GM20000 (cell line): ENCODE measurements at regions not wholly inside any gene's neighbourhood (a gene's known extent, or its start where the extent isn't known, plus 50 kb on each side); places are given as distances from the start of the nearest gene placed in this dataset.
"Not testable (repeated sequence)": the region's sequence is repeated elsewhere in the genome, so short reads cannot be mapped to it uniquely, and the experiment has no call there.

Experiments used
- DNase-seq: peaks from one replicate; pipeline ENCODE4 v3.0.0; 2012; ENCODE audit warnings: low spot score
- TF ChIP-seq, protein P1 (sequence below): IDR thresholded peaks from 2 replicates; pipeline ENCODE4 v1.5.1; 2012; ENCODE audit warnings: mild to moderate bottlenecking, control low read depth; ENCODE audit errors: extremely low read depth, missing control alignments

- no peak for DNase-seq
- TF ChIP-seq, protein P1, sequence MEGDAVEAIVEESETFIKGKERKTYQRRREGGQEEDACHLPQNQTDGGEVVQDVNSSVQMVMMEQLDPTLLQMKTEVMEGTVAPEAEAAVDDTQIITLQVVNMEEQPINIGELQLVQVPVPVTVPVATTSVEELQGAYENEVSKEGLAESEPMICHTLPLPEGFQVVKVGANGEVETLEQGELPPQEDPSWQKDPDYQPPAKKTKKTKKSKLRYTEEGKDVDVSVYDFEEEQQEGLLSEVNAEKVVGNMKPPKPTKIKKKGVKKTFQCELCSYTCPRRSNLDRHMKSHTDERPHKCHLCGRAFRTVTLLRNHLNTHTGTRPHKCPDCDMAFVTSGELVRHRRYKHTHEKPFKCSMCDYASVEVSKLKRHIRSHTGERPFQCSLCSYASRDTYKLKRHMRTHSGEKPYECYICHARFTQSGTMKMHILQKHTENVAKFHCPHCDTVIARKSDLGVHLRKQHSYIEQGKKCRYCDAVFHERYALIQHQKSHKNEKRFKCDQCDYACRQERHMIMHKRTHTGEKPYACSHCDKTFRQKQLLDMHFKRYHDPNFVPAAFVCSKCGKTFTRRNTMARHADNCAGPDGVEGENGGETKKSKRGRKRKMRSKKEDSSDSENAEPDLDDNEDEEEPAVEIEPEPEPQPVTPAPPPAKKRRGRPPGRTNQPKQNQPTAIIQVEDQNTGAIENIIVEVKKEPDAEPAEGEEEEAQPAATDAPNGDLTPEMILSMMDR, result no peak
Observed at GRCh38 chr18:24602201-24602600, 141.8 kb downstream of the HRH4 start.

DNA sequence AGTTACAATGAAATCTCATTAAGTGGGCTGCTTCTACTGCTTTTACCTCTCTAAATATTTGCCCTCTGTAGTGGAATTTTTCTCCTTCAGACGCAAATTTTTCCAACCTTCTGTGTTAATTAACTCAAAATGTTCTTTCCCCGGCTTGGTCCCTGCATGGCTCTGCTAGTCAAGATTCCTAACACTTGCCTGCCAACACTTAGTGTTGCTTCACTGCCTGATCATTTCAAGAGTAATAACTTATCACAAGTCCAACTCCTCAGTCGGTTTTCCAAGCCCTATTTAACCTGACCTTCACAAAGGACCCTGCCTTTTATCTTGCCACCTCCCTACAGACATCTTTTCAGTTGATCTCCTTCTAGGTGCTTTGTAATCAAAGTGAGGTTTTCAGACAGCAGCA, 142.7 kb downstream of the HRH4 start:
- DNase-seq, result no peak
- TF ChIP-seq, protein P1, result no peak

GRCh38 chr18:24605444-24605843, 145.0 kb downstream of the HRH4 start:
- TF ChIP-seq, protein P1, result no peak
- DNase-seq, result no peak

DNA sequence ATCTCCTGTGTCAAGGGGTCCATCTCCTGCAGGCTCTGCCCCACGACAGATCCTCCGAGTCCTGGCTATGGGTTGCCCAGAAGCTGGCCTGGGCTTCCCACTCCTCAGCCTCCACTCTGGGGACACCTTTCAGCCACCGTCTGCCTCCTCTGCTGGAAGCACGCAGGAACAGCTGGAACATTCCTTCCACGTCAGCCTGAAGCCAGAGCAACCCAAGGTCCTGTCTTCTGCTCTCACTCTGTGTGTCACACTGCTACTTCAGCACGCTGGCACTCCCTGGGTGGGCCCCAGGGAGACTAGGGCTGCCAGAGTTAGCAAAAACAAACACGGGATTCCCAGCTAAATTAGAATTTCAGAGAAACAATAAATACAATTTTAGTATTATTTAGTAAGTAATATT, 148.8 kb downstream of the HRH4 start:
- TF ChIP-seq, protein P1, result no peak
- no peak for DNase-seq

DNA sequence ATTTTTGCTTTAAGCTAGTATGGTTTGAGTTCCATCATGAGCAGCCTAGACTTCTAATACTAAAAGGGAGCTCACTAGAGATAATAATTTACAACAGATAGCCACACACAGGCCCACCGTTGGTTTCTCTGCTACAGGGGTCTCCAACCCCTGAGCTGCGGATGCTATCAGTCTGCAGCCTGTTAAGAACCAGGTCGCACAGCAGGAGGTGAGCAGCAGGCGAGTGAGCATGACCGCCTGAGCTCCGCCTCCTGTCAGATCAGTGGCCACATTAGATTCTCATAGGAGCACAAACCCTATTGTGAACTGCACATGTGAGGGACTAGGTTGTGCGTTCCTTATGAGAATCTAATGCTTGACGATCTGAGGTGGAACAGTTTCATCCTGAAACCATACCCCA, 150.6 kb downstream of the HRH4 start:
- TF ChIP-seq, protein P1, result no peak
- DNase-seq, result no peak

DNA sequence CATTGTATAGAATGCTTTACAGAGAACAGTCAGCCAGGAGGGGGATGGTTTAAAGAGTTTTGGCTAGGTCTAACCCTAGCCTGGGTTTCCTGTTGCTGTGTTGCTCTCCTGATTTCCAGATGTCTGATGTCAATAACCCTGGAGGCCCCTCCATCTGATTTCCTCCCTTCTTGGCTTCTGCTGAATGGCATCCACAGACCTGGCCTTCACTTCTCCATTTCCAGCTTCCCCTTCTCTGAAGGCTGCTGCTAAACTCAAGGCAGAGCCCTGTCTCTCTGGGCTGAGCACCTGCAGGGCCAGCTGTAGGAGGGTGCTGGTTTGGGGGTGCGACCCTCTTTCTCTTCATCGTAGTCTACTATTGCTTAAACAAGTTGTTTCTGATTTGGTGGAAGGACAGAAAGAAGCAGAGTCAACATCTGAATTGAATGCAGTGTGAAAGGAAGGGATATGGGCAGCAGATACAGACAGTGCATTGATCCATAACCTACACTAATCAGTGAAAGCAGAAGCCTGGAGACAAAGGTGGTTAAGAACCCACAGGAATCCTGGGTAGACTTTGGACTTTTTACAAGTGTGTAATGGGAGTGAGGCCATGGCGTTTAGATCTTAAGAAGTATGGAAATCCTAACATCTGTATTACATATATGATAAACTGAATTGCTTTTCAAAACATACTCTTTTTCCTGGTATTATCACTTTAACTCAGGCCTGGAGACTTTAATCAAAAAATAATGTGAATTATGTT, 153.6 kb downstream of the HRH4 start:
- TF ChIP-seq, protein P1, result no peak
- DNase-seq, result no peak

DNA sequence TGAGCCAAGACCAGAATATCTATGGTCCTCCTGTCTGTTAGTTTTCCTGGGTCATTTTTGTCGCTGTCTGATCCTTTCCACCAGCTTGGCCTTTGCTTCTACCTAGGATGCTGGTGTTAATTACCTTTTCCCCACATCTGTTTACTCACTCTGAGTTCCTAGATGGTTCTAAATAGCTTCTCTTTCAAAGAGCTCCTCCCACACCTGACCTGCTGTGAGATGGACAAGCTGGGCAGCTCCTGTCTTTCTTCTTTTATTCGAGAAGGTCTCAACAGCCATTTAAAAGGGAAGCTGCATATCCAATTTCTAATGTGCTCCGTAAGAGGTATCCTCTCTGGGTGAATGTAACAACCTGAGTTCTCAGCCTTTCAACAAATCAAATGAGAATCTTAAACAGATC, 156.2 kb downstream of the HRH4 start:
- DNase-seq, result no peak
- TF ChIP-seq, protein P1, result no peak

DNA sequence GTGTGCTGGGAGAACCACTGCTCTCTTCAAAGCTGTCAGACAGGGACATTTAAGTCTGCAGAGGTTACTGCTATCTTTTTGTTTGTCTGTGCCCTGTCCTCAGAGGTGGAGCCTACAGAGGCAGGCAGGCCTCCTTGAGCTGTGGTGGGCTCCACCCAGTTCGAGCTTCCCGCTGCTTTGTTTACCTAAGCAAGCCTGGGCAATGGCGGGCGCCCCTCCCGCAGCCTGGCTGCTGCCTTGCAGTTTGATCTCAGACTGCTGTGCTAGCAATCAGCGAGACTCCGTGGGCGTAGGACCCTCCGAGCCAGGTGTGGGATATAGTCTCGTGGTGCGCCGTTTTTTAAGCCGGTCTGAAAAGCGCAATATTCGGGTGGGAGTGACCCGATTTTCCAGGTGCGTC, 164.0 kb downstream of the HRH4 start:
- DNase-seq, result not testable (repeated sequence)
